HCEC 1CT (cell line): ENCODE measurements at regions not wholly inside any gene's neighbourhood (a gene's known extent, or its start where the extent isn't known, plus 50 kb on each side); places are given as distances from the start of the nearest gene placed in this dataset.
"Not testable (repeated sequence)": the region's sequence is repeated elsewhere in the genome, so short reads cannot be mapped to it uniquely, and the experiment has no call there.

Source experiments
- DNase-seq: peaks from one replicate; pipeline ENCODE4 v3.0.0-alpha.2; 2017

DNA sequence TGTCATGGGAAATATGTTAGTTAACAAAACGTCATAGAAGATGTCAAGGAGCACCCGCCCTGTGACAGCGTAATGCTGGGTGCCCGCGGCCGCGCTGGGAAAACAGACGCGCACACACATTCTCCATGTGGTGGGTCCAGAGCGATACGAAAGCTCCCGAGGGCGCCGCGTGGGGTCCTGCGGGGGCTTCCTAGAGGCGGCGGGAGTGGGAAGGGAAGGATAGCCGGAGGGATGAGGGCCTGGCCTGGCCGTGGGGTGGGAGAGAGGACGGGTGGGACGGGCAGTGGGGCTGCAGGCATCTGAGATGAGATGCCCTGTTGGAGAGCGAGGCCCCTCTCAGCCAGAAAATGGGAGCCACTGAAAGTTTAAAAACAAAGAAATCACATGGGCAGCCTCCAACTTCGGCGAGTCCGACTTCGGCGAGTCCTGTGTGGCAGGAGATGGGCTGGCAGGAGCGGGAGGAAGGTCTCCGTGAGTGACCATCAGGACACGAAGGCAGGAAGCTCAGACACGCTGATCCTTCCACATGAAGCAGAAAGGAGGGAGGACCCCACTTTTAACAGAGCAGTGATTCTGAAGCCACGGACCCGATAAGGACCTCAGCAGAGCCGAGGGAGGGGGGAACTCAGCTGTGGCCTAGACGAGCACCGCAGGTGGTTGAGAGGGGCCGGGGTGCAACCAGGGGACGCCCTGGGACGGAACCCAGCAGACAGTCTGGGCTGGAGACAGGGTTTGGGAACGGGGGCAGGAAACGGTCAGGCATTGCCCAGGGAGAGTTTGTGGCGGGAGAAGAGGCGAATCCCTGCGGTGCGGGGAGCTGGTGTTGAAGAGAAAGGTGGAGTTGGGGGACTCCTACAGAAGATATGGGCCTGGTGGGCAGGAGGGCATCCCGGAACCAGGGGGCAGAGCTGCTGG lies 114.1 kb upstream of the FRMD1 start:
- no peak for DNase-seq

DNA sequence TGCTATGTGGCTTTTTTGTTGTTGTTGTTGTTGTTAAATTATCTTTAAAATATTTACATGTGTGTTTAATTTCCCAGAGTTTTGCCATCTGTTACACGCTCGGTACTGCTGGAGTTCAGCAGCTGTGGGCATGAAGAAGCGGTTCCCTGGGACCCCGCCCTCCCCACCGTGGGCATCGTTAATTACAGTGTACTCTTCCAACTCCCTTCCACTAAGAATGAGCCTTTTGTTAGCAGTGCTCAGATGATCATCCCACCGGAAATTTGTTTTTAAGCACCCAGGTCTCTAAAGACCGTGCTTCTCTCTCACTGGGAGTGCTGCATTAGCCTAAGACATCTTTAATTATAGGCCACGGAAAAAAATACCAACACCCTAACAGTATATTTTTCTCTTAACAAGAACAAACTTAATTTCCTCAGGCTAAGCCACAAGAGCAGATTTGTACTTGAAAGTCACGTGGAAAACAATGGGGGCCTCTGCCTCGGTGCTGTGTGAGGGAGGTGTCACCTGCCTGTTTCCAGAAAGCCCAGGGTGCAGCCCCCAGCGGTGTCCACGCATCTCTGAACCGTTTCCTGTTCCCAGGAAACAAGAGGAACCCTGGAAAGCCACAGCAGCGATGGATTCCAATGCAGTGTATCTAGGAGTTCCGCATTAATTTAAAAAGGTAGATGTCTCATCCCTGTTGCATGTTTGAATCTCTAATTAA lies 113.3 kb upstream of the FRMD1 start:
- DNase-seq: no peak

DNA sequence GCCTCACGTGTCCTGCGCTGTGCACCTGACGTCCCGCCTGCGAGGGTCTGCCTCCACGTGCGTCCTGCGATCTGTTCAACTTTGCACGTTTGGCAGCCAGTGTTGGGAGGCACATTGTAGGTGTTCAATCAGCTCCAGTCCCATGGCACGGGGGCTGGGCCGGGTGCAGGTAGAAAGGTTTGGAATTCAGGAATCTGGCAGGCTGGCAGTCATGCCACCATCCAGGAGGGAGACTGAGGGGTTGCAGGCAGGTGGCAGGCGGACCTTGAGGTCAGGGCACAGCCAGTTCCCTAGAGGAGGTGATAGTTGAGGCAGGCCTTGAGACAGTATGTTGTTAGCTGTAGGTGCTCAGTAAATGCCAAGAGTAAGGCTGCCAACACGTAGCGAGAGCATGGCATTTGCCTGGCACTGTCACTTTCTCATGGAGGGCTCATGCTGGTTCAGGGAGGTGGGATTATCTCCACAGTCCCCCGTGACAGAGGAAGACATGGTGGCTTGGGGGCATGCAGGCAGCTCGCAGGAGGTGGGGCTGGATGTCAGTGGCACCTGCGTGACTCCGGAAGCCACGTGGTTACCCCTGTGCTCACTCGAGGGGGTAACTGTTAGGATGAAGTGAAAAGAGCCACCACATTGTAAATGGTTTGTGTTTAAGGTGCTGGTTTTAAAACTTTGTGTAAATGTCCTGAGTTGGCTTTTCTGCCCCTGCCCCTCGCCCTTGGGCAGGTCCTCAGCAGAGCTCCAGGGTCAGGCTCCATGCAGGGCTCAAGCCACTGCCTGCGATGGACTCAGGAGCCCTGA lies 111.8 kb upstream of the FRMD1 start:
- no peak for DNase-seq

DNA sequence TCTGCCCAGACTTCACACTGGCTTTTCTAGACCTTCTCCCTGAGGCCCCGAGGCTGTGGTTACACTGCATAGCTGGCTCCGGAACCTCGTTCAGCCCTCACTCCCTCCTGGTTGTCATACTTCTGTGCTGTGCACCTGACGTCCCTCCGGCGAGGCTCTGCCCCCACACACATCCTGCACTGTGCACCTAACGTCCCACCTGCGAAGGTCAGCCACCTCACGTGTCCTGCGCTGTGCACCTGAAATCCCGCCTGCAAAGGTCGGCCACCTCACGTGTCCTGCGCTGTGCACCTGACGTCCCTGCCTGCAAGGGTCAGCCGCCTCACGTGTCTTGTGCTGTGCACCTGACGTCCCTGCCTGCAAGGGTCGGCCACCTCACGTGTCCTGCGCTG lies 111.0 kb upstream of the FRMD1 start:
- no peak for DNase-seq

DNA sequence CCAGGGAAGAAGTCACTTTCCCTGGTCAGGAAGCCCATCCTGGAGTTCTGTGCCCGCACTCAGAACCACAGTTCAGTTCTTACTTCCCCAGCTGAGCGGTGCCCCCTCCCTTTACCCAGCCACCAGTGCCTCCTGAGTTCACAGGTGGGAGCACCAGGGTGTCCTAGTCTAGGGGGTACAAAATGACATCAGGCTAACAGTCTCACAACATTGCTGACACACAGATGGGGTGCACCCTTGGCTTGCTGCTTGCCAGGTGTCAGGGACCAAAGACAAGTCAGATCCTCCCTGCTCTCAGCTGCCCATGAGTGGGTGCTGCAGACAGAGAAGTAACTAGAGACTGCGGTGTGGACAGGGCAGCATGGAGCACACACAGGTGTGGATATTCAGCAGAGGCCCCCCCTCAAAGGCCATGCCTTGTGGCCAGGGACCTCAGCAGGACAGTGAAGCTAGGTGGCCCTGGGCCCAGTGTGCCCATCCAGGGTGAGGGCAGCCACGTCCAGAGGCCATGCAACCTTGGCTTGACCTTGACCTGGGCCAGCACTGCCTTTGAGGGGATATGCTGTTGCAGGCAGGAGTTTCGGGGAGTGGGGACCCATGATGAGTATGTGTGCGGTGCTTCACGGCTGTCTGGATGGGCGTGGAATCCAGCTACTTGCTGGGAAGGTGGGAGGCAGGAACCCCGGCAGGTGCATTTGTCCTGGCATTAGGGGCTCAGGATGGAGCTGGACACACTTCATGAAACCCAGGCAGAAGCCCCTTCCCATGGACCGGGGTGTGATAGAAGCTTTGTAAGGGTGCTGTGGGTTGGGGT lies 110.4 kb upstream of the FRMD1 start:
- DNase-seq: no peak

DNA sequence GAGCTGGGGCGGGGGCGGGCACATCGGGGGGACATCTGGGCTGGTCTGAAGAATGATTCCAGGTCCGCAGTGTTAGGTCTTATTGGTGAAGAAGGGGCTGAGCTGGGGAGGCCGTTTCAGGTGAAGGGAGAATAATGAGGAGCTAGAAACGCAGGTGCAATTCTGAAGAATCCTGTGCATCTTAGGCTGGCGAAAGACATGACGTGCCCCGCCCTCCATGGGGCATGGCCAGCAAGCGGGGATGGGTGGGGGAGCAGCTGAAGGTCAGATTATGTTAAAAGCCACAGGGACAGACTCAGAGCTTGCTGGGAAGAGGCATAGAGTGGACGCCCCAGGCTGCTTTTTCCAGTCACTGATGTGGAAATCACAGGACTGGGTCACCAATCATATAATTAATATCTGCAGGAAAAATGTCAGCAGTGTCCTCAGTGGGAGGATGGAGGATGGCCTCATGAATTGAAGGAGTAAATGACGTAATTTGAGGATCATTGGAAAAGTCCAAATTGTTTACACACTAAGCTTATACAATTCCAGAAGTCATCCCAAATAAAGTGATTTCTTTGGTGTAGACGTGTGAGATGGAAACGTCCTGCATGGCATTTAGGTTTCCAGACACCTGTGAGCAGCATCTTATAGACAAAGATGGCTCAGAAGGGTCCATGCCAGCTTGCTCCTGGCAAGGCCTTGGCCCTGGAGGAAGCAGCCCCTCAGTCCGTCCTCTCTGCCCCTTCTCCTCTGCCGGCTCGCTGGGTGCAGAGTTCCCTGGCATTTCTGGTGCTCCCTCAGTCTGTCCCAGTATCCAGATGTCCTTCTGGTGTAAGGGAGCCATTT lies 109.6 kb upstream of the FRMD1 start:
- DNase-seq: no peak

DNA sequence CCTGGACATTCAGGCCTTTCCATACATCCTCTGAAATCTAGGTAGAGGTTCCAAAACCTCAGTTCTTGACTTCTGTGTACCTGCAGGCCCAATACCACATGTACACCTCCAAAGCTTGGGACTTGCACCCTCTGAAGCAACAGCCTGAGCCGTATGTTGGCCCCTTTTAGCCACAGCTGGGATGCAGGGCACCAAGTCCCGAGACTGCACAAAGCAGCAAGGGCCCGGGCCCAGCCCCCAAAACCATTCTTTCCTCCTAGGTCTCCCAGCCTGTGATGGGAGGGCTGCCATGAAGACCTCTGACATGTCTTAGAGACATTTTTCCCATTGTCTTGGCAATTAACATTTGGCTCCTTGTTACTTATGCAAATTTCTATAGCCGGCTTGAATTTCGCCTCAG lies 107.4 kb upstream of the FRMD1 start:
- no peak for DNase-seq

DNA sequence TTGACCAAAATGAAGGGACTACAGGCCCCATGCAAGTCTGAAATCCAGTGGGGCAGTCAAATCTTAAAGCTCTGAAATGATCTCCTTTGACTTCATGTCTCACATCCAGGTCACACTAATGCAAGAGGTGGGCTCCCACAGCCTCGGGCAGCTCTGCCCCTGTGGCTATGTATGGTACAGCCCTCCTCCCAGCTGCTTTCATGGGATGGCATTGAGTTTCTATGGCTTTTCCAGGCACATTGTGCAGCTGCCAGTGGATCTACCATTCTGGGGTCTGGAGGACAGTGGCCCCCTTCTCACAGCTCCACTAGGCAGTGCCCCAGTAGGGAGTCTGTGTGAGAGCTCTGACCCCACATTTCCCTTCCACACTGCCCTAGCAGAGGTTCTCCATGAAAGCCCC lies 107.0 kb upstream of the FRMD1 start:
- DNase-seq: not testable (repeated sequence)

DNA sequence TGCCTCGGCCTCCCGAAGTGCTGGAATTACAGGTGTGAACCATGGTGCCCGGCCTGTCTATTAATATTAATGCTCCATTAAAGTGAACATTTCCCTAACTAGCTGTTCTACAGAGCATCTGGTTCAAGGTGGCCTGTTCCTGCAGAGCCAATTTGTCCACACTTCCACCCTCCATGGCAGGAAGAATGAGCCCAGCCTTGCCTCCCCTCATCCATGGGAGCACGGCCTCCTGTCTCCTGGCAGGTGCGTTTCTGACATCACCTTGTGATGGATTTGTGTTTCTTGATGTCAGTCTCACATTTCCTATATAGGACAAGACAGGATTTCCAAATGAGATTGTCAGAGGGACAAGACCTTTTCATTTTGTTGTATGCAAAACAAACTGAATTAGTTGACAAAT lies 105.7 kb upstream of the FRMD1 start:
- no peak for DNase-seq

DNA sequence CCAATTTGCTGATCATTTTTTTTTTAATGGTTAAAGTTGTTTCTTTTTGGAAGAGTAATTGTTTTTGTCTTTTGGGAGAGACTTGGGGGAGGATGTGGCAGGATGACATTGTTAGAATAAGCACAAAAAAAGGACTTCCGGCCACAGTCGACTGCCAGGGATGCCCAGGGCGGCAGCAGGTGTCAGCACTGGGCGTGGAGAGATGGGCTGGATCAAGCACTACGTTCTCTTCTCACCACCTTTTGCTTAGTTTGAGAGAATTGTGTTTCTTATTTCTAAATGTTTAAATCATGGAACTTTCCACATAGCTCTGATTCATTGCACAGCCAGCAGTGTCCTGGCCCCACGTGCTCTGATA lies 104.6 kb upstream of the FRMD1 start:
- no peak for DNase-seq

DNA sequence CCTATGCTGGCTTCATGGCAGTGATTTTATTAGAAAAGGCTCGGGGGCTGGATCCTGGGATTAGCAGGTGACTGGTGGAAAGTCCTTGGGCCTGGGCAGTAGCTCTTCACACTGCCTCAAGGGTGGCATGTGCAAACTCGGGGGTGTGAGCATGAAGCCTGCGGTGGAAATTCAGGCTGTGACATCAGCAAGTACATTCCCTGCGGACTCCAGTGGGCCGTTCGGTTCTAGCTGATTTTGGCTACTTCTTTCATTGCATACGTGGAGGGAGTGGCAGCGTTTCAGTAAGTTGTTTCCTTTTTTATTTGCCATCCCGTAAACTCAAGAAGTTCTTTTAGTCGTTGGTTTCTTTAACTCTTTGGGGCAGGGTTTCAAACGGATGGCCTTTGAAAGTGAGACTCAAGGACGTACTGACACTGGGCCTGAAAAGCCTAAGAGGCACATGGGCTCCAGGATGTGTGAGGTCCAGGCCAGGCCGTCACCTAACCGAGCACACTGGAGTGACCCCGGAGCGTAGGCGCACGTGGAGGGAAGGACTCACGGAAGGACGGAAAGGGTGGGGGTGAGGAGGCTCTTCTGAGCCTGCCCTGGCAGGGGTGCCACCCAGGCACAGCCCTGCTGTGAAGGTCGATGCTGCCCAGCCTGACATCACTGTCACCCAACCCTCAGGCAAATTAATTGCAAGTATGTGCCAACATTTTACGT lies 104.0 kb upstream of the FRMD1 start:
- no peak for DNase-seq

DNA sequence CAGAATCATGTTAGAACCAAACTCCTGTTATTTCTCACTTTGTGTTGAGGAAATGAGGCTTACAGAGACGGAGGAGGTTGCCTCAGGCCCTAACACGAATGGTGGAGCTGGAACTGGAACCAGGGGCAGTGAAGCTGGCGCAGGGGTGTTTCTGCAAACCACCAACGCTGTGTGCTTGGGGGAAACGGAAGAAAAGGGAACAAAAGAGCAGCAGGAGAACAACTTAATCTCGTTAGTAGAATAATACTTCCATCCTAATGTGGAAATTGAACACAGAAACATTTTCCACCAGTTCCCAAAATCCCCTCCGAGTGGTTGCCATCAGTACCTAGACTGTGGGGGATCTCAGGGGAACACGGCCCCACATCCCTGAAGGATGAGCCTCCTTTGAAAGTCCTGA lies 103.4 kb upstream of the FRMD1 start:
- DNase-seq: no peak

DNA sequence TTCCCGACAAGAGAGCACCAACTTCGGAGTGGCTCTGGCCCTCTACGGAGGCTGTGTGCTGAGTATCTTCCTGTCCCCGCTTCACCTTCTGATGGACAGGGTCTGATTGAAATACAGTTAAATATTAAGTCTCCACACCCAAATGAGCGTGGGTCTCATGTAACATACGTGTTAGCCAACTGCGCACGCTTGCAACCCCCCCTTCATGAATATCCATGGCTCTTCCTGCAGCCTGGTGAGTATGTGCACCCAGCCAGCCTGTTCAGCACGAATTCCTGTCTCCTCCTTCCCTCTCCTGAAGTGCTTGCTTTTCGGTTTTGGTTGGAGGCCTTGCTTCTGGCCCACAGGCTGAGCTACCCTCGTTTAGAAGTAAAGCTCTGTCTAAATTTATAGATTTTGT lies 102.9 kb upstream of the FRMD1 start:
- DNase-seq: no peak

DNA sequence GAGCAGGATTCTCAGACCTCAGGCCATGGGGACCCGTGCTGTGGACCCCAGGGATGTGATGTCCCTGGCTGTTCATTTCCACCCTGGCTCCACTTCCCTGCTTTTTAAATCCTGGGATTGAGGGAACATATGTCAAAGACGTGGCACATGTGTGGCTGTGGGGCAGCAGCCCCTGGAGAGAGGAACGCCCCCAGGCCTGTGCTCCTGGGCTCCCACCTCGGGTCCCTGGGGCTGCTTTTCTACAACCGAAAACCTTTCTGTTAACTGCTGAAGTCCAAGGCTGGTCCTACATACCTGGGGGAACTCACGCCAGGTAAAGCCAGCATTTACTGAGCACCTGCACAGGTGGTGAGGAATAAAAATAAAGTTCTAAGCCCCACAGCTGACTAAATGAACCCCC lies 102.3 kb upstream of the FRMD1 start:
- no peak for DNase-seq

DNA sequence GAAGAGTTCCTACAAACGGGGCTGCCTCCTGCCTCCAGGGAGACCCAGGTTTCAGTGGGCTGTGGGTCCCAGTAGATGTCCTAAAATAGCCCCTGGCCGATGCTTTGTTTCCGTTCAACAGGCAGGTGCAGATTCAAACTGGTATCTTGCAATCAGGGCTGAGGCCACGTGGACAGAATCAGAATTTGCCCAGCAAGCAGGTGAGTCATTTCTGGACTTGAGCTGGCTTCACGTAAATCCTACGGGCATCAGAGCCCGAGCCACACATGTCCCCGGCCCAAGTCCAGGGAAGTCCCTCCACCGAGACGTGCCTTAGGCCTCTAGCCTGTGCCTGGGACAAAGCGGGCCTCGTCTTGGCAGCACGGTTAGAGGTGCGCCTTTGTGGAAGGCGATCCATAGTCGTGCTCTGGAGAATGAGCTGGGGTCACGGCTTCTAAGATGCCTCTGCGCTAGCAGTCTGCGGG lies 101.6 kb upstream of the FRMD1 start:
- DNase-seq: no peak

DNA sequence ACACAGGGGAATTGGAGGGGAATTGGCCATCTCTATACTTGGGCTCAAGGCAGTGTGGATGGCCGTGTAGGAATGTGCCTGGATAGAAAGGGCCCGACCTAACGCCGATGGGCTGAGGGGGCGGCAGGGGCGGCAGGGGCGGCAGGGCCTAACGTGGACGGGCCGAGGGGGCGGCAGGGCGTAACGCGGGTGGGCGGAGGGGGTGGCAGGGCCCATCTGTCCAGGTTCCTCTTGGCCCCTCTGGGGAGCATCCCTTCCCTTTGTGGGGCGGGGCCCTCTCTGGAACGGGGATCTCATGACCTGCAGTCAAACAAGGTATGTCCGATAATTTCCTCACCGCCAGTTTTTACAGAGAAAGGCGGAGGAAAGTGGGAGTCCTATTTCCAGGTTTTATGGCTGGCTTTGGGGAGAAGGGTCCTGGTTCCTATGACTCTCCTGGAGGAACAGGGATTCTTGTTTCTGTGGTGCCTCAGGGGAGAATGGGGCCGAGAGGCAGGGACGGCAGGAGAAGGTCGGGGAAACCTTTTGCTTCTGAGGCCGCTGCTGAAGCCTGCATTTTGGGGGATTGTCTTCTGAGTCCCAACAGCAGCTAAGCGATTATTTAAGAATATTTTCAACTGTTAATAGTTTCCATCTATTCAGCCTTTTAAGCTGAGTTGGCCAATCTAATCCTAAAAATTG lies 100.8 kb upstream of the FRMD1 start:
- DNase-seq: no peak

DNA sequence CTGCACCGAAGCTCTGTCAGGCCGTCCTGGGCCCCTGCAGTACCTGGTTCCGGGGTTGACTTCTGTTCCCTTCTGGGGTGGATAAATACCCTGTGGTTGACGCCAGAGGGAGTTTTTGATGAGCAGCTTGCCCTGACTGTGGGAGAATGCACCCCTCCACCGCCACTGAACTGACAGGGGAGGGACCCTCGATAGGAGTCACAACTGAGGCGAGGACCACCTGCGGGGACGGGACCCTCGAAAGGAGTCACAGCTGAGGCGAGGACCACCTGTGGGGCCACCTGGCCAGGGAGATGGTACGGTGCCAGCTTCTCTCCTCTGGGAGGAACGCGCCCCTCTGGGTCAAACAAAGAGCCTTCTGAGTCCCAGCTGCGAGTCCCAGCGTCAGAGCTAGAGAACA lies 100.1 kb upstream of the FRMD1 start:
- no peak for DNase-seq

DNA sequence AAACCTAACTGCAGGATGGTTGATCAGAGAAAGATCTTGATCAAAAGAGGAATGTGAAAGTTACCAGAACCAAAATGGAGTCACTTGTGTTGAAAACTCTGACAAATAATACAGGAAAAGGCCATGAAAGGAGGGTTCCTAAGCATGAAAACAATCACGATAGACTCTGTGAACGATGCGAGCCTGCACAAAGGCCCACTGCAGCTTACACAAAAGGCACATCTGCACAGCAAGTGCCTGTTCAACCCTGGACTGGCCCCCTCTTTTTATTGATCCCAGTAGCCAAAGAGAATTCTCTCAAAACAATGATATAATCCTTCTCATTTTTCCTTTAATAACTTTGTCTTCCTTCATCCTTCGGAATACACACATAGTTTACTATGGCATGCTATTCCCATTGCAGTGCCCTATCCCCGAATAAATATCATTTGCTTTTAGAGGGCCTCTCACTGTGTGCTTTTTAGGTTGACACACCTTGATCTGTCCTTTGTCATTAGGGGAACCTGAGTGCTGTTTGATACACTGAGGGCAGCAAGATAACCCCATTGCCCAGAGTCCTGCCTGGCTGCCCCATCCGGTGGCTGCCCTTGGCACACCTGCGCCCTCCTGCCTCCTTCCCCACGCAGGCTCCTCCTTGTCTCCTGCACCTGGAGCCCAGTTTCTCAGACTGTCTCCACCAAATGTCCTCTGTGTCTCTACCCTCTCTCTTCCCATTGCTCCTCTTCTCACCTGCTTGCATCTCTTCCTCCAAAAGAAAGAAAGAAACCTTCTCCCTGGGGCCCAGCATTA lies 98.3 kb upstream of the FRMD1 start:
- DNase-seq: no peak

DNA sequence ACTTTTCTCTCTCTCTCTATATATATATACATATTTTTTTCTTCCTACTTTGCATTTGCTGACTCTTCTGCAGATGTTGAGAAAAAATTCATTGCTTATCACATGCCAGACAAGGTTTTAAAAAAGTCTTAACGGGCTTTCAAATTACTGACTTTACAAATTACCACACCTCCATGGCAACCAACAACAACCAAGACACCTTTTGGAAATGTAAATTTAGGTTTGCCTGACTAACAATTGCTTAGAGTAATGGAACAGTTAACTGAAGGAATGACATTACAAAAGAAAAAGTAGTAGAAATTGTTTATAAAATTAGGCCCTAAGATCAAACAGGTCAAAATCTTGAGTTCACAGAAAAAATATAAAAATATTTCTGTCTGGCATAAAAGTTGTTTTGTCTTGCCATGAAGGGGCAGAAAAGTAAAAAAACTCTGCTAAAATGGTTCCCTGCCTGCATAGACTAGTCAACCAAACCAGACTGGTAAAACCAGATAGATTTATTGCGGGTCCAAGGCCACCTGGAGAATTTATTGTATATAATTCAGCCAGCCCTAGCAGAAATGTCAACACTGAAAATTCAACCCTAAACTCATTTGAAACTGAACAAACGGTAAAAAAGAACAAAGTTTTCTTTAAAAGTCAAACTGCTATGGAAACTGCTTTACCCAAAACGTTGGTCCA lies 92.8 kb upstream of the FRMD1 start:
- no peak for DNase-seq
